AG09319 (cell line): ENCODE measurements at regions not wholly inside any gene's neighbourhood (a gene's known extent, or its start where the extent isn't known, plus 50 kb on each side); places are given as distances from the start of the nearest gene placed in this dataset.
"Not testable (repeated sequence)": the region's sequence is repeated elsewhere in the genome, so short reads cannot be mapped to it uniquely, and the experiment has no call there.

Experiments
- DNase-seq: peaks from one replicate; pipeline ENCODE4 v3.0.0-alpha.2; 2010; ENCODE audit warnings: low read depth; ENCODE audit errors: extremely low read depth
- CTCF ChIP-seq: IDR thresholded peaks from 2 replicates; pipeline ENCODE4 v1.5.1; 2011; ENCODE audit warnings: low read depth, mild to moderate bottlenecking, inconsistent platforms, low read length, moderate library complexity

DNA sequence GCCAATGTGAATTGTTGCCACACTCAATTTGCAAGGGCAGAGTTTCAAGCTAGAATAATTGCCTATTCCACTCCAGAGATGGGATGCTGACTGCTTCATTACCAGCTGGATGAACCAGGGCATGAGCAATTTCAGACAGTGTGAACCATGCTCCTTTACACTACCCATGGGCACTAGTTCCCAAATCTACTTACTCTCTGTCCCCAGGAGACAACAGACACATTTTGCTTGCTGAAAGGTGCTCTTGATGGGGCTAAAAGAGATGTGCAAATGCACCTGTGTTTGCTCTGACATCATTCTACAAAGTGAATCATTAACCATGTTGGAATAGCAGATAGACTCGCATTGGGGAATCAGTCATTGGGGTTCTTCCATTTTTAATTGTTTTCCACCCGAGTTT lies 522.3 kb upstream of the NUDT12 start:
- no peak for TF ChIP-seq CTCF
- no peak for DNase-seq

GRCh38 chr5:104082754-104083153 lies 520.2 kb upstream of the NUDT12 start:
- TF ChIP-seq CTCF = no peak
- no peak for DNase-seq

GRCh38 chr5:104081232-104081631 lies 518.6 kb upstream of the NUDT12 start:
- TF ChIP-seq CTCF = no peak
- no peak for DNase-seq

GRCh38 chr5:104080646-104081175 lies 518.1 kb upstream of the NUDT12 start:
- DNase-seq = no peak
- no peak for TF ChIP-seq CTCF

GRCh38 chr5:104079861-104080645 lies 517.5 kb upstream of the NUDT12 start:
- DNase-seq = not testable (repeated sequence)

- TF ChIP-seq CTCF = no peak
- DNase-seq = no peak
Observed at GRCh38 chr5:104071887-104072286, 509.3 kb upstream of the NUDT12 start.

GRCh38 chr5:104062621-104063377 lies 500.2 kb upstream of the NUDT12 start:
- no peak for DNase-seq
- TF ChIP-seq CTCF = no peak
